ENCODE measurements at regions not wholly inside any gene's neighbourhood (a gene's known extent, or its start where the extent isn't known, plus 50 kb on each side); places are given as distances from the start of the nearest gene placed in this dataset.

GRCh38 chr5:114261989-114262388, 99.9 kb upstream of the KCNN2 start:
- intact Hi-C loops (cut with DNase I) = no loop called here
- no peak for DNase-seq
- ATAC-seq = no peak

- intact Hi-C loops (cut with DNase I) = no loop called here
- no peak for ATAC-seq
- no peak for DNase-seq
These were observed 96.3 kb upstream of the KCNN2 start for GRCh38 chr5:114265432-114266060.

GRCh38 chr5:114266374-114266773, 95.5 kb upstream of the KCNN2 start:
- intact Hi-C loops (cut with DNase I) = no loop called here
- DNase-seq (no peak), ATAC-seq (no peak)

- DNase-seq (no peak), ATAC-seq (no peak)
- intact Hi-C loops (cut with DNase I) = no loop called here
These were observed 65.7 kb upstream of the KCNN2 start for GRCh38 chr5:114296191-114296590.

GRCh38 chr5:114297915-114298314, 64.0 kb upstream of the KCNN2 start:
- ATAC-seq = no peak
- no peak for DNase-seq
- intact Hi-C loops (cut with DNase I) = no loop called here

- ATAC-seq (peak in 1 of 2 donors; percentile 29), DNase-seq (no peak)
- intact Hi-C loops (cut with DNase I) = loop anchor here in 1 of 2 donors (5.0 kb wide), 1 partner anchor 283 kb away; no protein-coding TSS in a partner anchor
These were observed 56.3 kb upstream of the KCNN2 start for GRCh38 chr5:114305402-114306207.

GRCh38 chr5:114308017-114308416, 53.9 kb upstream of the KCNN2 start:
- DNase-seq (no peak), ATAC-seq (no peak)
- intact Hi-C loops (cut with DNase I) = loop anchor here in 1 of 2 donors (5.0 kb wide), 1 partner anchor 286 kb away; no protein-coding TSS in a partner anchor

- DNase-seq = no peak
- intact Hi-C loops (cut with DNase I) = loop anchor here in 1 of 2 donors (5.0 kb wide), 1 partner anchor 286 kb away; no protein-coding TSS in a partner anchor
- ATAC-seq = no peak
These were observed 53.4 kb upstream of the KCNN2 start for GRCh38 chr5:114308508-114308907.

GRCh38 chr5:114310666-114311065, 51.2 kb upstream of the KCNN2 start:
- ATAC-seq = no peak
- no peak for DNase-seq
- intact Hi-C loops (cut with DNase I) = no loop called here

GRCh38 chr5:114311281-114311680, 50.6 kb upstream of the KCNN2 start:
- intact Hi-C loops (cut with DNase I) = no loop called here
- no peak for DNase-seq
- ATAC-seq = no peak

- intact Hi-C loops (cut with DNase I) = no loop called here
- DNase-seq = no peak
- no peak for ATAC-seq
These were observed 49.9 kb upstream of the KCNN2 start for GRCh38 chr5:114311968-114312367.
